ENCODE measurements at regions not wholly inside any gene's neighbourhood (a gene's known extent, or its start where the extent isn't known, plus 50 kb on each side); places are given as distances from the start of the nearest gene placed in this dataset.

- Histone ChIP-seq H3K4me3 (replicated peaks in 1 of 3; ENCODE audit: insufficient read depth in 1 of 3, low read depth in 1 of 3, low read length in 3 of 3) (no peak overlapping the region), H3K9me1 (replicated peaks; ENCODE audit: control insufficient read depth, extremely low read depth, insufficient read depth, low read length) (no peaks in the 10 kb centered on the region), H3K9ac (replicated peaks; ENCODE audit: extremely low read depth, insufficient read depth, low read length) (no peak overlapping the region), H3K27ac (ENCODE audit: insufficient read depth, low read depth, low read length) (no peak overlapping the region), H4K20me1 (replicated peaks; ENCODE audit: control insufficient read depth, extremely low read depth, insufficient read depth, low read length) (no peaks in the 10 kb centered on the region), H3K4me1 (ENCODE audit: control insufficient read depth, extremely low read depth, insufficient read depth, low read length) (no peaks in the 10 kb centered on the region), H3K36me3 (ENCODE audit: control insufficient read depth in 2 of 2, extremely low read depth in 1 of 2, insufficient read depth in 2 of 2, low read length in 2 of 2) (no peaks in the 10 kb centered on the region), H3K27me3 (ENCODE audit: control insufficient read depth in 2 of 2, insufficient read depth in 2 of 2, low read length in 2 of 2) (no peaks in the 10 kb centered on the region), H3K4me2 (ENCODE audit: insufficient read depth, low read length) (no peak overlapping the region), H3K79me2 (ENCODE audit: control insufficient read depth, insufficient read depth, low read length) (no peaks in the 10 kb centered on the region), H2AFZ (ENCODE audit: low read depth, low read length) (no peak overlapping the region), H3K9me3 (replicated peaks; ENCODE audit: control insufficient read depth, insufficient read depth, low read length) (no peaks in the 10 kb centered on the region)
- TF ChIP-seq CTCF (IDR thresholded peaks at IDR 0.05; ENCODE audit: extremely low read depth in 1 of 2, insufficient read depth in 1 of 2, low read depth in 1 of 2, low read length in 2 of 2) (no peak), POLR2AphosphoS5 (IDR thresholded peaks at IDR 0.05; ENCODE audit: insufficient read depth, low read depth, low read length) (no peak), MAX (IDR thresholded peaks at IDR 0.05; ENCODE audit: insufficient read depth, insufficient read length) (no peak), EZH2 (IDR thresholded peaks at IDR 0.05; ENCODE audit: borderline replicate concordance, low read depth, low read length, severe bottlenecking) (no peak), GATA2 (IDR thresholded peaks at IDR 0.05; ENCODE audit: insufficient read depth, insufficient read length, low read depth, low read length) (no peak), FOS (IDR thresholded peaks at IDR 0.05; ENCODE audit: borderline replicate concordance, insufficient read depth, low read length) (no peak)
- intact Hi-C loops (cut with micrococcal nuclease) (no loop called here), dilution Hi-C loops (cut with MboI; ENCODE audit: extremely low pct_ligation_motif_present, low sequenced_read_pairs) (no loop called here)
- ChIA-PET POLR2A (no interaction called here), CTCF (no interaction called here)
- no peak for DNase-seq (ENCODE audit: low read depth, low spot score)
- no peak for FAIRE-seq
- no TSS peak for BruUV-seq (replicated peaks)
Observed at GRCh38 chr5:168085261-168086031, 206.0 kb upstream of the WWC1 start.

Measured in endothelial cell of umbilical vein (primary cell).